Mucosa of stomach (tissue), 1 donor: ENCODE measurements at regions not wholly inside any gene's neighbourhood (a gene's known extent, or its start where the extent isn't known, plus 50 kb on each side); places are given as distances from the start of the nearest gene placed in this dataset.

Experiments used
- H3K27me3 ChIP-seq: one replicate; pipeline ENCODE4 v1.7.0; 2013; ENCODE audit warnings: mild to moderate bottlenecking, low read length; ENCODE audit not compliant: control insufficient read depth, insufficient read depth
- H3K36me3 ChIP-seq: one replicate; pipeline ENCODE4 v1.7.0; 2013; ENCODE audit warnings: low read length; ENCODE audit not compliant: control insufficient read depth, insufficient read depth
- H3K4me1 ChIP-seq: one replicate; pipeline ENCODE4 v1.7.0; 2013; ENCODE audit warnings: mild to moderate bottlenecking, low read length; ENCODE audit not compliant: control insufficient read depth, insufficient read depth
- H3K4me3 ChIP-seq: one replicate; pipeline ENCODE4 v1.7.0; 2013; ENCODE audit warnings: low read length
- H3K9ac ChIP-seq: one replicate; pipeline ENCODE4 v1.7.0; 2013; ENCODE audit warnings: mild to moderate bottlenecking, low read length, moderate library complexity
- H3K9me3 ChIP-seq: one replicate; pipeline ENCODE4 v1.7.0; 2013; ENCODE audit warnings: mild to moderate bottlenecking, low read length, moderate library complexity; ENCODE audit not compliant: control insufficient read depth
- donor health status: Pancreatic carcinoma.

DNA sequence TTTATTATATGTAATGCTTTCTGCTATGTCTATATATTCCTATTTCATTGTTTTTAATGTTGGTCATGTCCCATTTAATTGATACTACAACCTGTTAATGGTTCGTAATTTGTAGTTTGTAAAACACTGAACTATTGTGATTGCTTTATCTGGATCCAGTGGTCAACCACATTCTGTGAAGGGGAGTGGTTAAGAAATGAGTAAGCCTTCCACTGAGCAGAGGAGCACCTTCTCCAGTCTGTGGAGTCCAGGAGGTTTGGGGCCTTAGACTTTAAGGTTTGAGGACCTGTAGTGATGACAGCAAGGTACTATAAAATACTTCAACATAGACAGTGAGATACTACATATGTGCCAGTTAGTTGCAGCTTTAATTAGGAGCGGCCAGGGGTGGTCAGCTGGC lies 67.7 kb upstream of the RAD23B start:
- Histone ChIP-seq H3K36me3 (no peaks in the 10 kb centered on the region), H3K9me3 (no peaks in the 10 kb centered on the region), H3K4me3 (no peak overlapping the region), H3K9ac (no peak overlapping the region), H3K27me3 (no peaks in the 10 kb centered on the region), H3K4me1 (no peaks in the 10 kb centered on the region)

GRCh38 chr9:107216329-107216728 lies 66.8 kb upstream of the RAD23B start:
- H3K36me3 ChIP-seq = no peaks in the 10 kb centered on the region
- H3K4me3 ChIP-seq = no peak overlapping the region
- no peaks in the 10 kb centered on the region for H3K4me1 ChIP-seq
- H3K9ac ChIP-seq = no peak overlapping the region
- no peaks in the 10 kb centered on the region for H3K9me3 ChIP-seq
- H3K27me3 ChIP-seq = no peaks in the 10 kb centered on the region

GRCh38 chr9:107218829-107219485 lies 64.1 kb upstream of the RAD23B start:
- Histone ChIP-seq H3K4me1 (no peaks in the 10 kb centered on the region), H3K9me3 (no peaks in the 10 kb centered on the region), H3K9ac (no peak overlapping the region), H3K27me3 (no peaks in the 10 kb centered on the region), H3K4me3 (no peak overlapping the region), H3K36me3 (no peaks in the 10 kb centered on the region)

GRCh38 chr9:107219486-107220077 lies 63.5 kb upstream of the RAD23B start:
- Histone ChIP-seq H3K27me3 (no peaks in the 10 kb centered on the region), H3K36me3 (no peaks in the 10 kb centered on the region), H3K4me1 (no peaks in the 10 kb centered on the region), H3K9me3 (no peaks in the 10 kb centered on the region), H3K9ac (no peak overlapping the region), H3K4me3 (no peak overlapping the region)

- H3K4me1 ChIP-seq = no peaks in the 10 kb centered on the region
- H3K36me3 ChIP-seq = no peaks in the 10 kb centered on the region
- H3K4me3 ChIP-seq = no peak overlapping the region
- no peak overlapping the region for H3K9ac ChIP-seq
- H3K9me3 ChIP-seq = no peaks in the 10 kb centered on the region
- no peaks in the 10 kb centered on the region for H3K27me3 ChIP-seq
Observed at GRCh38 chr9:107221321-107221720, 61.8 kb upstream of the RAD23B start.

DNA sequence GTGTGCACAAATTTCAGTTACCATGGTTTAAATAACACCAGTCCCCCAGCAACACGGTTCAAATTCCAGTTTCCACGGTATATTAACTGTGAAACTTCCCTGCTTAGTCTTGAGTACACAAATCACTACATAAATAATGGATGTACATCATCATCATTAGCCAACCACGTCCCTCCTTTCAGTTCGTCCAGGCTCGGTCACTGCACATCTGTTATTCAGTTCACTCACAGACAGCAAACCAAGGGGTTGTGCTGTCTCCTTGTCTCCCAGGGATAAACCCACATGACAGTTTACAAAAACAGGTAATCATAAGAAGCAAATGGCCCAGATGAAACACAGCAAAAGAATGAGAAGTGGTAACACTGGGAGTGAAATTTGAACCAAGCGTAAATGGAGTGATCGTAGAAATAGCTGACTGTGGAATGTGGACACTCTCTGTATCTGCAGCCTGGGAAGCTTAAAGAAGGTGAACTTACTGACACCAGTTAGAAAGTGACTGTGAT lies 61.0 kb upstream of the RAD23B start:
- Histone ChIP-seq H3K36me3 (no peaks in the 10 kb centered on the region), H3K4me3 (no peak overlapping the region)

GRCh38 chr9:107223381-107223780 lies 59.7 kb upstream of the RAD23B start:
- H3K27me3 ChIP-seq = no peaks in the 10 kb centered on the region
- no peak overlapping the region for H3K4me3 ChIP-seq
- H3K4me1 ChIP-seq = peaks cover 4% of the 10 kb centered on the region
- H3K9ac ChIP-seq = no peak overlapping the region
- H3K36me3 ChIP-seq = no peaks in the 10 kb centered on the region
- no peaks in the 10 kb centered on the region for H3K9me3 ChIP-seq

More for the DNA sequence above, 61.0 kb upstream of the RAD23B start:
- H3K27me3 ChIP-seq = no peaks in the 10 kb centered on the region
- H3K4me1 ChIP-seq = no peaks in the 10 kb centered on the region
- H3K9me3 ChIP-seq = no peaks in the 10 kb centered on the region
- H3K9ac ChIP-seq = no peak overlapping the region

DNA sequence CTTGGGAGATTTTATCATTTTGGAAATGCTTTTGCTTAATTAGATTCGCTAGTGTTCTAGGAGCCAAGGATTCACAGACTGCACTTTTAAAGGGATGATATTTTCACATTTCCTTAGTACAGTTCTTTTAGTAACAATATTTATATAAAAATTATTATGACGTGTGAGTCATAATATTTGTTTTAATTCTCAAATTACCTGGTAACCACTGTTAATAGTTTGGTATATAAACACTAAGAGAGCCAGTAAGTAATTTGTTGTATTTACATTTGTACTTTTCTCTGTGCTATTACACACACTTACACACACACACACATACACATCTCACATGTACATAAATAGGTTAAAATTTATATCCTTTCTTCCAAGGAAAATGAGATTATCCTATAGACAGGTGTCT lies 58.8 kb upstream of the RAD23B start:
- Histone ChIP-seq H3K4me1 (peaks cover 4% of the 10 kb centered on the region), H3K4me3 (no peak overlapping the region), H3K36me3 (no peaks in the 10 kb centered on the region), H3K9me3 (no peaks in the 10 kb centered on the region), H3K27me3 (no peaks in the 10 kb centered on the region), H3K9ac (no peak overlapping the region)

DNA sequence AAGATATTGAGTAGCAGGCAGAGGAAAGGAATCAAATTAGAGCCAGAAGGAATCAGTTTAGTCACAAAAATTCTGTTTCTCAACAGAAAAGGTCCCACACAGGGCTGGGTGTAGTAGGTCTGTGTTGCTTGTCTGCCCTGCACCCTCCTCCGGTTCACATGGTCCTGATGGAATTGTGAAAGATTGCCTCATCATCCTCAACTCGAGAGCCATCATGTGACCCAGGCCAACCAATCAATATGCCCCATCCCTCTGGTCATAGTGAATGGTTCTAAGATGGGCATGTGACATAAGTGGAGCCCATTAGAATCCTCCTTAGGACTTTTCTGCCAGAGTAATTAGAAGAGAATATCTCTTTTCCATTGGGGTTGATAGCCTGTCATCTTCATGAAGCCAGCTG lies 56.7 kb upstream of the RAD23B start:
- Histone ChIP-seq H3K27me3 (no peaks in the 10 kb centered on the region), H3K4me1 (peaks cover 4% of the 10 kb centered on the region), H3K9me3 (no peaks in the 10 kb centered on the region), H3K36me3 (no peaks in the 10 kb centered on the region), H3K9ac (no peak overlapping the region), H3K4me3 (no peak overlapping the region)

DNA sequence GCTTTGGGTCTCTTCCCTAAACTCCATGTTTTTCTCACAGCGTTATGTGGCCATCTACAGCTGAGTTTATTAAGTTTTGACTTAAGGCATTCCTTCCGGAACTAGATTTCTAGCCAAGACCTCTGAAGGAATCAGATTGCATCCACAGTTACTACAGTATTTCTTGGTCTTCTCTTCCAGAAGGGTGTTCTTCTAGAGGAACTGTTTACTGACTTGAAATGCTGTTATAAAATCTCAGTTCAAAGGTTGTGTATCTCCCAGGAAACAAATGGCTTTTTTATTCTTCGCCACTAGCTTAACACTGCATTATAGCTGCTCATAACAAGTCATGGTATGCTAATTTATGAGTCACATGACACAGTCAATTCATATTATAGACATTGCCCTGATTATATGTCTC lies 55.3 kb upstream of the RAD23B start:
- Histone ChIP-seq H3K4me3 (no peak overlapping the region), H3K9ac (no peak overlapping the region), H3K9me3 (no peaks in the 10 kb centered on the region), H3K36me3 (no peaks in the 10 kb centered on the region), H3K4me1 (peaks cover 4% of the 10 kb centered on the region), H3K27me3 (no peaks in the 10 kb centered on the region)

- Histone ChIP-seq H3K36me3 (no peaks in the 10 kb centered on the region), H3K4me3 (no peak overlapping the region), H3K9me3 (no peaks in the 10 kb centered on the region), H3K27me3 (no peaks in the 10 kb centered on the region), H3K9ac (no peak overlapping the region), H3K4me1 (peaks cover 4% of the 10 kb centered on the region)
Observed at GRCh38 chr9:107228496-107229039, 54.5 kb upstream of the RAD23B start.

GRCh38 chr9:107229241-107229741 lies 53.8 kb upstream of the RAD23B start:
- H3K27me3 ChIP-seq = no peaks in the 10 kb centered on the region
- peaks cover 4% of the 10 kb centered on the region for H3K4me1 ChIP-seq
- H3K36me3 ChIP-seq = no peaks in the 10 kb centered on the region
- H3K9me3 ChIP-seq = no peaks in the 10 kb centered on the region
- no peak overlapping the region for H3K9ac ChIP-seq
- H3K4me3 ChIP-seq = no peak overlapping the region
